Inferior parietal cortex (tissue), 1 donor: ENCODE measurements at regions not wholly inside any gene's neighbourhood (a gene's known extent, or its start where the extent isn't known, plus 50 kb on each side); places are given as distances from the start of the nearest gene placed in this dataset.

ENCODE experiments used
- DNase-seq: peaks from one replicate; pipeline ENCODE4 v3.0.0-alpha.2; 2016; ENCODE audit errors: extremely low spot score

DNA sequence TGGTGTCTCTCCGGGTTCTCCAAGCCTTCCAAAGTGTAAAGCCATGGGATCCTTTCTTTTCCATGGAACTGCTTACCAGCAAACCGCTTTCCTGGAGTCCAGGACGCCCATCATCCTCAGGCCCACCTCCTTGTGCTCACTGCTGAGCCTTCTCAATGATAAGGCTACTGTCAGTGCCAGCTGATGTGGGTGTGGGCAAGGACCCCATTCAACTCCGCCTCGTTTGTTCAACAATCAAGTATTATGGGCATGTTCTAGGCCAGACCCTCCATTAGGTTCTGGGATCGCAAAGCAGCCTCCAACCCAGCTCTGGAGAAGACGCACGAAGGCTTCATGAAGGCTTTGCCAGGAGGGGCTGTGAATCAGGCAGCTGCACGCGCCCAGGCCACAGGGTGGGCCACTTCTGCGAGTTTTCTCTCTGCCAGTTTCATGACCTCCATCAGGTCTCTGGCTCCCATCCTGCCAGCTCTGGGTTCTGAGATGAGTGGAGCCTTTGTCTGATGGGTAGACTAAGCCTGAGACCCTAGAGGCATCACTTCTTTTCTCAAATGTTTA is 177.1 kb downstream of the MRPL14 start:
- DNase-seq: no peak

DNA sequence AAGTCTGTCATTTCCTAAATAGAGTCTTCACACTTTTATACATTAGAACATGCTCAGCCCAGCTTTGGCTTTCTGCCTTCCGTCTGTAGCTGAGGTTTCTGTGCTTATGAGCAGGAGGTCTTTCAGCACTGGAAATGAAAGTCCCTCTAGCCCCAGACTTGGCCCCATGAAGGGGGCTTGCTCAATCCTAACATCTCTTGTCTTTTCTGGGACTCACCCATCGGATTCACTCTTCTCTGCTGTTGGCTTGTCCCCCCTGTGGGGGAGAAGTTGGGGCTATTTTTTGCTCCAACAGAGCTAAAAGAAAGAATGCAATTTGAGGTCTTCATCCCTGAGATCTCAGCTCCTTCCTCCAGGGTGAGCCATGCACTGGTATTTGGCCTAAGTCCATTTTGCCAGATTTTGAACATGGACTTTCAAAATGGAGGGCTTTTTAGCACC is 177.7 kb downstream of the MRPL14 start:
- no peak for DNase-seq

DNA sequence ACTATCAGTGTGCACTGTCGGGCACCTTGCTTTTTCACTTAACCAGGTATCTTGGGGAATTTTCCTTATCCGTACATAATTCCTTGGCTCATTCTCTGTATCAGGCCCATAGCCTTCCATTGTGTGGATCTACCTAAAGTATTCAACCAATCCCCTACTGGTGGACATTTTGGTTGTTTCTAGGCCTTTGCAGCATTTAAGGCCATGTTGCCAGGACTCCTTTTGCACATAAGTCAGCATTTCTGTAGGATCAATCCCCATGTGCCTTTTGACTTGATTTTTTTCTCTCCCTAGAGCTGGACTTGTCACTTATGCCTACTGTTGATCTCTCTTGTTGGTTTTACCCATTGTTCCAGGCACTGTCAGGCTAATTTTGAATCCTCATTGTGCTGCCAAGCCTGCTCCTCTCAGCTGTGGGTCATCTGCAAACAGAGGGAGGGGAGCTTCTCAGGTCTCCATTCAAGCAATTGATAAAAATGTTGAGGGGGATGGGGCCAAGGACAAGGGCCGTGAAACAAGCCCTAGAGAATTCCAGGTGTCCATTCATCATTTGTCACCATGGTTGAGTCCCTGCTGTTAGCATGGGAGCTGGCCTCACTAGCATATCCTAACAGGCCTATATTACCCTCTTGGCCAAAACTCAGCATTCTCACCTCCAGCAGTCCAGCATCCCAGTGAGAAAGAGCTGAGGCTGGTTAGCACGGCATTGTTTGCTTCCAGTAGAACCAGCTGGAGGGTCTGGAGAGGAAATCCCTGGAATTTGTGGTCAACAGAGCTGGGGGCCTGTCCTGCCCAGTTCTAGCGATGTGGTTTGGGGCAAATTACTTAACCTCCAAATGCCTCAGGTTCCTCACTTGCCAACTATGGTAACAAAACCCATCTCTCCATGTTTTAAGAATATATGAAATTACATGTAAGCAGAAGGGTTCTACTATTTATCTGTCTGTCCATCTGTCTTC is 178.4 kb downstream of the MRPL14 start:
- DNase-seq: no peak

DNA sequence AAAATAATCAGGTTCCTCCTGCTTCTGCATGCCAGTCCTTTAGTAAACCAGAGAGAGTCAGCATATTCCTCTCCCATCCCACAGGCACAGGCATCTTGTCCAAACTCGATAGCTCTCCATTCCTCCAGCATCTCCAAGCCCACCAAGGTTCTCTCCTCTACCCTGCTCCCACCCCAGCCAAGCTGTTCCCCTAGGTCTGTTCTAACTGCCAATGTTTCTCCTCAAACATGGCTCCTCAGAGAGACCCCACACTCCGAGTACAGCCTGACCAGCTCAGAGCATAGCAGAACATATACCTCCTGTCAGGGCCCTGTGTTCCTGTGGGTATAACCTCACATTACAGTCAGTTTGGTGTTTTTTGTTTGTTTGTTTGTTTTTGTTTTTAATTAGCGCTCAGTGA is 177.8 kb downstream of the VEGFA start:
- DNase-seq: no peak

DNA sequence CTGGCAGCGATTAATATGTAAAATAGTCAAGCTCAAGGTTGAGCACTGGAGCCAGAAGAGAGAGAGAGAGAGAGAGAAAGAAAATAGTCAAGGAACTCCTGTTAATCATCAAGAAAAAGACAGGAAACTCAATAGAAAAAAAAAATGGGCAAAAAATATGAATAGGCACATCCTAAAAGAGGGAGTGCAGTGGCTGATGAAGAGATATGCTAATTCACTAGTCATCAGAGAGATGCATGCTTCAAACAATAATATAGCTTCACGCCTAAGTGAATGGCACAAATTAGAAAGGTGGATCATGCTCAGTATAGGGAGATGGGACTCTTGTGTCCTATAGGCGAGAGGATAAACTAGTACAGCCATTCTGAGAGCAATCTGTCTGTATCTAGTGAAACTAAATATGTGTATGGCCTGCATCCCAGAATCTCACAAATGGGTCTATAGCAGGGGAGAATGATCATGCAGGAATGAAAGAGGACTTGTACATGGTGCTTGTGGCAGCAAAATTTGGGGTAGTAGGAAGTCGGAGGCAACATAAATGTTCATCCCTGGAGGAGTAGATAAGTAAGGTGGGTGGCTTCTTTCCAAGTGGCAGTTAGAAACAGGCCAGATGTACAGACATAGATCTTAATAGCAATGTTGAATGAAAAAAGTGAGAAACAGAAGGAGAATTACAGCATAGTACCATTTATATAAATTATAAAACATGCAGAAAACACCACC is 176.8 kb downstream of the VEGFA start:
- no peak for DNase-seq

DNA sequence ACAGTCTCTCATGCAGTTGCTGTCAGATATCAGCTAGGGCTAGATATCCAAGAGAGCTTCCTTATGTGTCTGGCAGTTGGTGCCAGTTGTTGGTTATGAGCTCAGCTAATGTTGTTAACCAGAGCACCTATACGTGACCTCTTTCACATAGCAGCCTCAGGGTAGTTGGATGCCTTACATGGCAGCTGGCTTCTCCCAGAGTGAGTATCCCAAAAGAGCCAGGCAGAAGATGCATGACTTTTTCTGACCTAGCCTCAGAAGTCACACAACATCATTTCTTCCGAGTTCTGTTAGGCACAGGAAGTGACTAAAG is 175.7 kb downstream of the VEGFA start:
- DNase-seq: no peak

DNA sequence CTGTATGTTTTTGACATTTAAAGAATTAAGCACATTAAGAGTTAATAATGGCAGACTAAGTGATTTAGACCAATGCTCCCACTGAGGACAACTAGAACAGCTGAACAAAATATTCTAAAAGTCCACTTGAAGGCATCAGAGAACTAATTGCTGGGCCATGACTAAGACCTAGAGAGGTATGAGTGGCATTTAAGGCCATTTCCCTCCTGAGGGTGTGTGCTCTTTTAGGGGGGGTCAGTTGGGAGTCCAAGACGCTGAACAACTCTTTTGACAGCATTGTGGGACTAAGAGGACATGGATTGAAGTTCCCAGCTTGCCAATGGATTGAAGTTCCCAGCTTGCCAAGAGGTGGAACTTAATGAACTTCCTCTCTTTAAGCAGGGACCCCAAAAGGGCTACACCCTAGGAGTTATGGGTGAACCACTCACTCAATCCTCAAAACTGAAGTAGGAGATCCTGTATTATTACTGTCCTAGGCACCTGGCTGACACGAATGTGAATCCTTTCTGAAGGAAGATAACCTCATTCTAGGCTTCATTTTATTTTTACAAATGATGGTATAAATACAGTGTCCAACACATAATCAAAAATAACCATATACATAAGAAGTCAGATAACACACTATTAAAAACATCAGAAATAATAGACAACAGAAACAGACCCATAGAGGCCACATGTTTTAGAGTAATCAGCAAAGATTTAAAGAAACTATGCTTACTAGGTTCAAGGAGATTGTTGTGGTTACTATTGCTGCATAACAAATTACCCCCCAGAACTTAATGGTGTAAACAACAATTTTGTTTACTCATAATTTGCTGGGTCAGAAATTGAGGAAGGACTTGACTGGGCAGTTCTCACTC is 175.1 kb downstream of the VEGFA start:
- DNase-seq: no peak

DNA sequence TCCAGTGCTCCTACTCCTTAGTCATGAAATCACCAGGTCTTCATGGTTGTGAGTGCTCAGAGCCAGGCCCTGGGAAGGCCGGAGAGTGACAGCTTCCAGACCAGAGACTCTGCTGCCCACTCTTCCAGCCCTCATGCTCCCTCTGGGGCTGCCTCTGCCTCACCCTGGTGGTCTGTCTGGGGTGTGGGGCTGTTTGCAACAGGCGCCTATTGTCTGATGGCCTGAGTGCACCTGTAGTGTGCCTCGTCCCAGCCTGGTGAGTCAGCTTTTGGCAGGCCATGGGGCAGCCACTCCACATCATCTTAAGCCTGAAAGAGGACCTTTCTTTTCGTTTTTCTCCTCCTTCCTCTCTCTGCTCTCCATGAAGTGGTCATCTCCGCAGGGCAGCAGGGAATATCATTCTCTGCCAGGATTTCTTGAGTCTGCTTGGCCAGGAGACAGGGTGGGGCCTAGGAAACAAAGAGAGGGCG is 173.8 kb downstream of the VEGFA start:
- DNase-seq: no peak

DNA sequence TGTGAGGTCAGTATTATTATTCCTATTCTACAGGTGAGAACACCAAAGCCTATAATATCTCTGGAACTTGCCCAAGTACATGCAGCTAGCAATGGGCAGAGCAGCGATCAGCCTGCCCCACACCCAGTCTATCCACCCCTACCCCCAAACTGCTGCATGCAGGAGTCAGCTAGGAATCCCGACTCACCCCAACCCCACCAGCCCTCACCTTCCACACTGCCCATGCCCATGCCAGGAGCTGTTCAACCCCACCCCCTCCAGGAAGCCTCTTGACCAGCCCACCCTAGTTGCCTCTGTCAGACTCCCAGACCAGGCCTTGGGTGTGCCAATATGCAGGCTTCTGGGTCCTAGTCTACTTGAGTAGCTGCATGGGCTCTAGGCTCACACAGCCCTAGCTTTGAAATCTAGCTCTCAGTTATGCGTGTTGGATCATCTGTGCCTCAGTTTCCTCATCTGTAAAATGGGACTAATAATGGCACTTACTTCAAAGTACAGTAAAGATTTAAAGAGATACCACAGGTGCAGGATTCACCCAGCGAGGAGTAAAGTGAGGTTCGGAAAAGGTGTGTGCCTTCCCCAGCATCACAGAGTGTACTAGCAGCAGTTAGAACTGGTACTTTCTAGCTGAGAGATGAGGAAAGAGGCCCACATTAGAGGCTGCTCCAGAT is 173.2 kb downstream of the VEGFA start:
- DNase-seq: no peak

DNA sequence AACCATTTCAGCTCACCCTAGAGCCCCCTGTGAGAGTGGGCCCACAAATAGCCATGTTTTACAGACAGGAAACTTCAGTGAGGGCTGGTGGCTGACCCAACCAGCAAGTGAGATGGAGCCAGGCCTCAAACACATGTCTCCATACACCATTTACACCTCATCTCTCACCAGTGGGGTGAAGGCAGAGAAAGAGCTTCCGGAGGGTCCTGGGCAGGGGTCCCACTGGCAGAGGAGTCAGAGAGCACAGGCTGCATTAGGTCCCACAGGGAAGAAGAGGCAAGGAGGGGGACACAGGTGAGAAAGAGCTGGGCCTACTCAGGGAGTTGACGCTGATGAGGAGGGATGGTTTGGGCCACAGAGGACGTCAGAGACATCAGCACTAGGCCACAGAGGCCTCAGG is 172.6 kb downstream of the VEGFA start:
- DNase-seq: no peak

DNA sequence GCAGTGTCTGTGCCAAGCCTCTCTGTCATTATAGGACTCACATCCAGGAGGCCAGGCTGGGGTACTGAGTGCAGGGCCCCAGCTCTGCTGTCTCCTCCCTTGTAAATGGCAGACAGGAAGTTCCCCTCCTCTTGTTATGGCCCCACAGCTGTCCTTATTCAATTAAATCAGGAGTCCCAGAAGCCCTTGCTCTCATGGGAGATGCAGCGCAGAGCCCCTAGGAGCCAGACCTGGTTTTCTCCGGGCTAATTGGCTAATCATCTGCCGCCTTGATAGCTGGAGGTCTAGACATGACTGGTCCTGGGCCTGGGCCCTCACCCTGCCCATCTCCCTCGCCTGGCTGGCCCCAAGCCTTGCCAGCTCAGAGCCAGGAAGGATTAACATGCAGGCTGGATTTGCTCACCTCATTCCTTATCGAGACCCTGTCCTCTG is 172.0 kb downstream of the VEGFA start:
- no peak for DNase-seq

DNA sequence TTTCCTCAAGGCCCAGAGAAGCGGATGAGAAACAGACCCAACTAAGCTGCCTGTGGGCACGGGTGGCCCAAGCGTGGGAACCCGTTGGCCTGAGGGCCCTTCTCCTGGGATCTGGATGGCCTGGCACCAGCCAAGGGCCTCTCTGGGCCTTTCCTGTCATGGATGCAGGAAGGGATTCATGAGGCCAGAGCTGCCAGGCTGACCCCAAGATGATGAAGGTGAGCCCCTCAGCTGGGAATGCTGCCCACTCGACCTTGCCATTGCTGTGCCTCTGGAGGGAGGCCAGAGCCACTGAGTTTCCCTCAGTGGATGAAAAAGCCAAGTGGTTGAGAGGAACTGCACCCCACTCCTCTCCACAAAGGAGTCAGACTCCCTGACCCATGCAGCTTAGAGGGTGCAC is 171.2 kb downstream of the VEGFA start:
- DNase-seq: no peak

DNA sequence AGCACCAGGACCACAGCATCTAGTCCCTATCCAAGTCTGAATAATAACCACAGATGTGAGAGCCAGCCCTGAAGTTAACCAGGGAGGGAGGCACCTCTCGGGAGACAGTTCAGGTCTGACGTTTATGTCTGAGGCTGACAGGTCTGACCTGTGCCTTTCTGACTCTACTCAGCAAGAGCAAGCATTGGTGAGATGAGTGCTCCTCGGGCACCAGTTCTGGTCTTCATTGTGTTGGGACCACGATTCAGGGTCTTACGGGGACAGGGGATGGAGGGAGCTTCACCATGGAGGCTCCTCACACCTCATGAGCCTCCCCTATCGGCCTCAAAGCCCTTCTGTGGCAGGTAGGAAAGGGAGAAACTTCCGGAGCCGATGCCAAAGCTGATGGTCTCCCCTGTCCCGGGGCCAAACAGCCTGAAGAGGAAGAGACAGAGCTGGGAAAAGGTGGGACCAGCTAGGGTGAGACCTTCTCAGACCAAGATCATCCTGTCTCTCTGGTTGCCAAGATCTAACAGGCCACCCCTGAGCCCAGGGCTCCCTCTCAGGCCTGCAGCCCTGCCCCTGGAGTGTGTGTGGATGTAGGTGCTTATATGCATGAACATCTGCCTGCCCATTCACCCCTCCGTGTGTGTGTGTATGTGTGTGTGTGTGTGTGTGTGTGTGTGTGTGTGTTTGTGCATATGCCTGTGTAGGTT is 170.5 kb downstream of the VEGFA start:
- no peak for DNase-seq

DNA sequence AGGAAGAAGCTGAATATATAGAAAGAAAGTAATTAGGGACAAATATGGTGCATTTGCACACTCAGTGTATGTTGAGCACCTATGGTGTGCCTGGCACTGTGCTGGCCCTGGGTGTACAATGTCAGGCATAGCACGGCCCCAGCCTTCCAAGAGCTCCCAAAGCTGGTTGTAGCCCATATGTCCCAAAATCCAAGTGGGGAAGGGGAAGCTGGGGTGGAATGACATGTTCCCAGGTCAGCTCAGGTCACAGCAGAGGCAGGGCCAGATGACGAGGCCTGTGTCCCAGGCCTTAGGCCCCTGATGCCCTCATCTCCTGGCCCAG is 170.0 kb downstream of the VEGFA start:
- no peak for DNase-seq

DNA sequence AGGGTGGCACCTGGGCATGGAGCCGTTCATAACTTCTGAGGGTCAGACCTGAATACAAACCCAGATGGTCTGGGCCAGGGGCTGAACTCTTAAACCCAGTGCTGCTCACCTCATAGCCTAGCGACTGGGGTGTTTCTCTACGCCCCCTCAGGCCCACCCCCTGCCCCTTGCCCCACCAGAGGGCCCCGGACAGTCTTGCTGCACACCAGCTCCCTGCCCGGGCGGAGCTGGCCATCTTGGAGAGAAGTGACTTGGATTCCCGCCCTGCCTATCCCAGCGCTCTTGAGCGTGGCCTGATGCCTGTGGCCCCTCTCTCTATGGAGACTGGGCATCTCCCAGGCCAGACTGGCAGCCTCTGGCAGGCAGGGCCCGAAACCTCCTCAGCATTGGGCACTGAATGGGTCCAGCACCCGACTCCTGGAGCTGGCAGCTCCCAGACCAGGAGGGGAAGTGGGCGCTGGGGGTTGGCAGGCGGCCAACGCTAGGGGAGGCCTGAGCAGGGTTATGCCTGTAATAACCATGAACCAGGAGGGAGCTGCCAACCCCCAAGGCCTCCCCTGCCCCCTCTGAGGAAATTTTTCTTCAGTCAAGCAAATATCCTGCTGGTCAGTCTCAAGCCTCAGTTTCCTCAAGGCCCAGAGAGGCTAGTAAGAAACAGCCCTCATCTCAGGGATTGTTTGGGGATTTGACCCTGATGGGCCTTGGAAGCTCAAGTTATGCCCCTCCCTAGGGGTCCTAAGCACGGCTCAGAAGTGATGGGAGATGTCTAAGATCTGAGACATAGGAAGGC is 169.5 kb downstream of the VEGFA start:
- DNase-seq: no peak

DNA sequence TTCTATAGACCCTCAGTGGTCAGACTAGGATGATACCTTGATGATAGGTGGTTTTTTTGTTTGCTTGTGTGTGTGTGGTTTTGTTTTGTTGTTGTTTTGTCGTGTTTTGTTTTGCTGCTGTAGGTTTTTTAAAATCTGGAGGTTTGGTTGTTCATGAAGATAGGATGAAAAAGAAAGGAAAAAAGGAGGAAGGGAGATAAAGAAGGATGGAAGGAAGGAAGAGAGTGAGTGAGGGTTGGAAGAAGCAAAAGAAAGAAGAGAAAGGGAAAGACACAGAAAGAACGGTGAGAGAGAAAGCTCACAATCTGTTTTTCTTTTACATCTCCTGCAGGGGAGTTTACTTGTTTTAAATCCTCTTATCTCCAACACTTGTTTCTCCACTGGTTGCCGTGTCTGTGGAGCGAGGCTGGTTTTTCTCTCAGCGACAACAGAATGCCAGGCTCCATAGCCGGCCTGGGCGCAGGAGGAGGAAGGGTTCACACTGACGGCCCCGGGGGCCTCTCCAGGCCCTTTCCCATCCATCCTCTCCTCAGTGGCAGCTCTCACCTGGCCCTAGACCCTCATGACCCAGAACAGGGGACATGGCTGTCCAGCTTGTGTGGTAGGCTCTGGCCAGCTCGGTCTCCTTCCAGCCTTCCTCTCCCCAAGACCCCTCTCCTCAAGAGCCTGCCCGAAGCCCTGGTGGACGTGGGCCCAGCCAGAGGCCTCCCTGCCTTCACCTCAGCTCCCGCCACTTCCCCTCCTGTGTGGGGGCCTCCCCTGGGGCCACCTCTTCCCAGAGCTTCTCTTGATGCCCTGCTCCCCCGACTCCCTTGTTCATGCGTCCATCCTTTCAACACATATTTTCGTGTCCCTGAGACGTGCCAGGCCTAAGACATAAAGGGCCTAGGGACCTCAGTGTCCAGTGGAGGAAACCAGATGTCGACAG is 168.4 kb downstream of the VEGFA start:
- DNase-seq: no peak

DNA sequence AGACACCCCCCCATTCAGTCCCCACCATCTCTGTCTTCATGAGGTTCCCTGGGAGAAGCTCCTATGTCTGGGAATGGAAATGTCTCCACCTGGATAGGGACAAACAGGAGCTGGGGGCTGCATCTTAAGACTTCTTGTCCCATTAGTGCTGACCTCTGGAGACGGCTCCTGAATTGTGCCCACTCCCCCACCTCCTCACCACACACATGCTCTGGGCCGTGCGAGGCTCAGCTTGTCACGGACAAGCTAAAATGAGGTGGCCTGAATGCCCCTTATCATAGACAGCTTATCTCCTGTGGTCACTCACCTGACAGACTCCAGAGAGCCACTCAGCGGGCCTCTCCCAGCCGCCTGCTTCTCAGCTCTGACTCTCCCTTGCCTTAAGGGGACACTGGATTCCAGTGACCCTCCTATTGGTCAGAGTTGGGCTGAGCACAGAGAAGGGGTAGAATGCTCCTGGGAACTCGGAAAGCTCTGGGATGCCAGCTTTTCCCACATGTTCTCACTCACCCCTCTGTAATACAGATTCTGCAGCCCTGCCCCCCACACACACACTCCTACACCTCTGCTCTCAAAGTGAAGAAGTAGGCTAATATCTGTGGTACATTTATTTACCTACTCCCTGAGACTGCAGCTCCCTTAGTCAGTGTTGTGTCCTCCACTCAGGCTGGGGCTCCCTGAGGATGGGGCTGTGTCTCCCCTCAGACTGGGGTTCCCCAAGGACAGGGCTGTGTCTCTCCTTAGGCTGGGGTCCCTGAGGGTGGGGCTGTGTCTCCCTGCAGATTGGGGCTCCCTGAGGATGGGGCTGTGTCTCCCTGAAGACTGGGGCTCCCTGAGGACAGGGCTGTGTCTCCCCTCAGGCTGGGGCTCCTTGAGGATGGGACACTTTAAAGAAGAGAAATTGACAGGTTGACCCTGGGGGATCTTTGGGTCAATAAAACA is 167.5 kb downstream of the VEGFA start:
- DNase-seq: no peak

DNA sequence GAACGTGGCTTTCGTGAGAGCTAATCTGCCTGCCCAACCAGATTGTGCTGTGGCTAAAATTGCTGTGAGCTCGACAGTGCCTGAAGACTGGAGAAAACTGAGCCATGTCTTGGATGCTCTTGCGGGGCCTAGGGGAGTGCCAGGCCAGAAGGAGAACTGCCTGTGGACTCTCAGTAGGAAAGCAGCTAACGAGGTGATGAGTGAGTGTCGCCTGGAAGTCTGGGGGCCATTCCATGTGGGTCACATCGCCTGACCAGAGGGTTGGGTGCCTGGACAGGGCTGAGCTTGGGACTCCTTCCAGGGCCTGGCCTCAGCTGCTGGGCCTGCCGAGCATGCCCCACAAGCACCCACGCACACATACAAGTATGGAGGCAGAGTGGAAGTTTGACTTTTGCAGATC is 166.5 kb downstream of the VEGFA start:
- no peak for DNase-seq
